IPS DF 4.7 (cell line): ENCODE measurements at regions not wholly inside any gene's neighbourhood (a gene's known extent, or its start where the extent isn't known, plus 50 kb on each side); places are given as distances from the start of the nearest gene placed in this dataset.
A peak's percentile ranks its signal among the peaks of the same experiment; 100 is the strongest.

ENCODE experiments used
- DNase-seq: peaks from one replicate; pipeline ENCODE4 v3.0.0-alpha.2; 2013; ENCODE audit warnings: low spot score; ENCODE audit errors: extremely low read depth

GRCh38 chr20:6566821-6567220, 200.7 kb upstream of the BMP2 start:
- no peak for DNase-seq

GRCh38 chr20:6562111-6562510, 205.4 kb upstream of the BMP2 start:
- no peak for DNase-seq

- no peak for DNase-seq
These were observed 206.5 kb upstream of the BMP2 start for GRCh38 chr20:6560978-6561377.

- no peak for DNase-seq
These were observed 207.7 kb upstream of the BMP2 start for GRCh38 chr20:6559791-6560190.

GRCh38 chr20:6558341-6558740, 209.1 kb upstream of the BMP2 start:
- no peak for DNase-seq

- DNase-seq = no peak
These were observed 233.6 kb upstream of the BMP2 start for GRCh38 chr20:6533761-6534479.

GRCh38 chr20:6533351-6533750, 234.1 kb upstream of the BMP2 start:
- DNase-seq = no peak

- no peak for DNase-seq
These were observed 236.6 kb upstream of the BMP2 start for GRCh38 chr20:6530779-6531315.

- no peak for DNase-seq
These were observed 237.2 kb upstream of the BMP2 start for GRCh38 chr20:6530254-6530653.

- peak; percentile 11 for DNase-seq
These were observed 241.8 kb upstream of the BMP2 start for GRCh38 chr20:6525447-6526303.

- DNase-seq = no peak
These were observed 243.2 kb upstream of the BMP2 start for GRCh38 chr20:6524305-6524704.

GRCh38 chr20:6519556-6519955, 247.9 kb upstream of the BMP2 start:
- no peak for DNase-seq

GRCh38 chr20:6515261-6515660, 252.2 kb upstream of the BMP2 start:
- DNase-seq = no peak

GRCh38 chr20:6513599-6513998, 253.9 kb upstream of the BMP2 start:
- DNase-seq = no peak

GRCh38 chr20:6509374-6509773, 258.1 kb upstream of the BMP2 start:
- DNase-seq = no peak

- DNase-seq = no peak
These were observed 260.6 kb upstream of the BMP2 start for GRCh38 chr20:6506906-6507305.

- no peak for DNase-seq
These were observed 262.7 kb upstream of the BMP2 start for GRCh38 chr20:6504826-6505225.

- DNase-seq = no peak
These were observed 263.3 kb upstream of the BMP2 start for GRCh38 chr20:6504179-6504578.

GRCh38 chr20:6502999-6503398, 264.5 kb upstream of the BMP2 start:
- DNase-seq = no peak

GRCh38 chr20:6502219-6502618, 265.3 kb upstream of the BMP2 start:
- DNase-seq = no peak

GRCh38 chr20:6501061-6501460, 266.4 kb upstream of the BMP2 start:
- no peak for DNase-seq

GRCh38 chr20:6499566-6499965, 267.9 kb upstream of the BMP2 start:
- no peak for DNase-seq

- DNase-seq = no peak
These were observed 270.6 kb upstream of the BMP2 start for GRCh38 chr20:6496874-6497273.
